ENCODE measurements at regions not wholly inside any gene's neighbourhood (a gene's known extent, or its start where the extent isn't known, plus 50 kb on each side); places are given as distances from the start of the nearest gene placed in this dataset.

DNA sequence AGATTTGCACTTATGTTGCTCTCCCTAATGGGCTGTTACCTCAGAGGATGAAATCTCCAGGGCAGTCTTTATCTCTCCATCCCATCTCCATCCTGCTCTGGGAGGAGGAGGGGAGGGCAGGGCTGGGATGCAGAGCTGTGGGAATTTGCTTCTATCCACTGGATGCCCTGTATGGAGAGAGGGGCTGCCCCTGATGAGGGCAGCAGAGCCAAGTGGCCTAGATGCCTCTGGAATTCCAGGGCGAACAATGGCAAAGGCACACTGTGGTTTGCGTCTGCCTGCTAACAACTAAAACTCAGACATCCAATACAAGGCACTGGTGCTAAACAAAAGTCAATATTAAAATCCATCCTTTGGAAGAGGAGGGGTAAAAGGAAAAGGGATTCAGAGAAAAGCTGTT lies 165.1 kb downstream of the COG6 start:
- TF ChIP-seq POLR2A (IDR thresholded peaks at IDR 0.05; ENCODE audit: low read length), result no peak
- no peak for TF ChIP-seq GATA1 (IDR thresholded peaks at IDR 0.05; ENCODE audit: low read depth, low read length)

Measured in erythroblast (primary cell).